RPMI8226 (cell line): ENCODE measurements at regions not wholly inside any gene's neighbourhood (a gene's known extent, or its start where the extent isn't known, plus 50 kb on each side); places are given as distances from the start of the nearest gene placed in this dataset.
"Not testable (repeated sequence)": the region's sequence is repeated elsewhere in the genome, so short reads cannot be mapped to it uniquely, and the experiment has no call there.

Experiments used
- DNase-seq: peaks from one replicate; pipeline ENCODE4 v3.0.0-alpha.2; 2015

DNA sequence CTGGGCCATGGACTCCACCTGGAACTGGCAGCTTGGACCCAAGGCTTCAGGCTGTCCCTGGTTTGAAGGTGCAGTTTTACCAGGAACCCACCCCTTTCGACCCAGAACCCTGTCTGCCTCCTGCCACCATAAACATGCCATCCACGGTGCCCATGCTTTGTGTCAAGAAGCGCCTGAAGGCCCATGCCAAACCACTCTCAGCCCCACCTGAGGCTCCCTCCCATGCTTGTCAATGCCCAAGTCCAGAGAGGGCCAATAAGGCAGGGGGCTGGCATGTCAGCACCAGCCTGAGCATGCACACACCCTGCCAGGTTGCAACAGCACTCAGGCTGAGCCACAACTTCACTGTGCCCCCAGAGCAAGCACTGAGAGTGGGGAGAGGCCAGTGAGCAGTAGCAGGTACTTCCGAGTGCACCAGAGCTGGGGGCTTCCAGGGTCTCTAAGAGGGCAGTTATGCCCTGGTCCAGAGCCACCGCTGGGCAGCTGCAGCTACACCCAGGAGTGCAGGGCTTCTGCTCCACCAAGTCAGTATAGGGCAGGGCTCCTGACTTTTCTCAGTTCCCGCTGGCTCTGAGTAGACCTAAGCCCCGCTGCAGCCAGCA lies 1256.0 kb downstream of the AMY1C start:
- DNase-seq: no peak

DNA sequence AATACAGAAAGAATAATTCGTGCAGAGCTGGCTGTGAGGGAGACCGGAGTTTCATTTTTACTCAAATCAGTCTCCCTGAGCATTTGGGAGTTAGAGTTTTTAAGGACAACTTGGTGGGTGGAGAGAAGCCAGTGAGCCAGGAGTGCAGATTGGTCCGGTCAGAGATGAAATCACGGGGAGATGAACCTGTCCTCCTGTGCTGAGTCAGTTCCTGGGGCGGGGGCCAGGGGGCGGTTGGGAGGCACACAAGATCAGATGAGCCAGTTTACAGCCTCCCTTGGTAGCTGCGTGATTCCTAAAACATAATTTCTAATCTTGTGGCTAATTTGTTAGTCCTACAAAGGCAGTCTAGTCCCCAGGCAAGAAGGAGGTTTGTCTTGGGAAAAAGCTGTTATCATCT lies 1267.9 kb downstream of the AMY1C start:
- DNase-seq: no peak

DNA sequence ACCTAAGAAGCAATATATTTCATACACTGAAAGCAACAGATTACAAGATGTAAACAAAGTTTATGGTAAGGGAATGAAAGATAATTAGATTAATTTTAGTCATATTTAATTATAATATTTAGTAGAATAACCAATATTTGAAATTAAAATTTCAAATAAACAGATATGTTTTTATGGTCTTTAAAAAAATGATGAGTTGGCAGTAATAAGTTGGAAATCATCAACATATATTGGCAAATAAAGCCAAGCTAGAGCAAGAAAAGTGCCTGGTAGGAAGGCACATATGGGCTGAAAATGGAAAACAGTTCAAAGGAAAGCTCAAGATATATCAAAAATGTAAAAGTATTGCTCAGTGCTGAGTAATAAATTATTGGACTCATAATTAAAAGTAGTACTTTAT lies 1274.0 kb downstream of the AMY1C start:
- no peak for DNase-seq

DNA sequence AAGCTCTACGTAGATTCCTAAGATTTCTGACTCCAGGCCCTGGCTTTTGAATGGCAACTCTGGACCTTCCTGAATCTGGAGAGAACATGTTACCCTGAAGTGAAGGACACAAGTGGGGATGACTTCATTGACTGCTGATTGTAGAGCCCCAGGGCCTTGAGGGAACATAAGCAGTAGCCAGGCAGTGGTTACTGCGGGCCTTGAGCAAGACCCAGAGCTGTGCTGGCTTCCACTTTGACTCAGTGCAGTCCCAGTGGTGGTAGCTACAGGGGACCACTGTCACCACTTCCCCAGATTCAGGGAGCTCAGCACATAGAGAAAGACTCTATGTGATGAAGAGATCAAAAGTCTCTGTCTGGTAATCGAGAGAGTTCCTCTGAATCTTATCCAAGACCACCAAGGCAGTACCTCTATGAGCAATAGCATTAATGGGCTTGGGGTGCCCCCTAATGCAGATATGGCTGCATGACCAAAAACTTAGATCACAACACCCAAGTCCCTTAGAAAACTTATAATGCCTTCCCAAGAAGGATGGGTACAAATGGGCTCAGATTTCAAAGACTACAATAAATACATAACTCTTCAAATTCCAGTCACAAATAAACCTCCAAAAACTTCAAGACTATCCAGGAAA lies 1278.3 kb downstream of the AMY1C start:
- no peak for DNase-seq

DNA sequence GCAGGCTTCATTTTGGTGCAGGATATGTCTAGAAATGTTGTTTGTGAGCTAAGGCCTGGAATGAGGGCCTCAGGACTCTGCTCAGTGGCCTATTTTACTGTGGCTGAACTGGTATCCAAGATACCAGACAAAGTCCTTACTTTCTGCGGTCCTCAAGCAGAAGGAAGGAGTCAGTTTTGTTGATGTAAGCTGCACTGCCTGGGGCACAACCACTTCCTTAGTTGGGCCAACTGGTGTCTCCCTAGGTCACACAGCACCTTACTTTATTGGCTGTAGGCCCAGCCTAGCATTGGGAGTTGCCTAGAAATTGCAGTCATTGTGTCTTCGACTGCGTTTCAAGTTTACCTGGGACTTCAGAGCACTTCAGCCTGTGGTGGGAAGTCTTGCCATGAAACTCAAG lies 1322.7 kb downstream of the AMY1C start:
- no peak for DNase-seq

DNA sequence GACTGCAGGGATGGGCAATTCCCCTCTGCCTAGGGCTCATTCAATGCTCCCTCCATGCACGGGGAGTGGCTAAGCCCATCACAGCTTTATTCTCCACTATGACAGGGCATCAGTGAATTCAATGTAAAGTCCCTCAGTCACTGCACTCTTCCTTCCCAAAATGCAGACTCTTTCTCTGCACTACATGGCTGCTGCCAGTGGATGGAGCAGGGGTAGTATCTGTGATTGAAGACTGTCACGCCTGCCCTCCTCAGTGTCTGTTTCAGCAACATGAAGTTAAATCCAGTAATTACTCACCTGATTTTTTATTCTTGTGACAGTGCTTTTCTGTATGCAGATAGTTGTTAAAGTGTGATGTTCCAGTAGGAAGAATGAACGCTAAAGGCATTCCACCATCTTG lies 1323.2 kb downstream of the AMY1C start:
- DNase-seq: no peak

DNA sequence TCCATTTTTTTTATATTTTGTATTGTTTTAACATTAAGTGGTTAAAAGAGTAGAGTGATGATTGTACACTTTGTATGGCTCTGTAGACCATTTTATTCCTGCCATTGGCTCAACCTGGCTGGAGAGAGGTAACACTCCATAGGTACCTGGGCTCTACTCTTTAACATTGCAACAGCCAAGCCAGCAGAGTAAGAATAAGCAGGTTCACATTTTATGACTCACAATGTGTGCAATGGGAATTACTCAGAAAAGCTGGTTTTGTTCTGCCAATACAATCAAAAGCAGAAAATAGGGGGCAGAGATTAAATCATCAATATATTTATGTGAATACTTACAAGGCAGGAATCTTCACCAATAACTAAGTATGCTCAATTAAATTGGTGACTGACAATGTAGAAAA lies 1324.0 kb downstream of the AMY1C start:
- DNase-seq: no peak

DNA sequence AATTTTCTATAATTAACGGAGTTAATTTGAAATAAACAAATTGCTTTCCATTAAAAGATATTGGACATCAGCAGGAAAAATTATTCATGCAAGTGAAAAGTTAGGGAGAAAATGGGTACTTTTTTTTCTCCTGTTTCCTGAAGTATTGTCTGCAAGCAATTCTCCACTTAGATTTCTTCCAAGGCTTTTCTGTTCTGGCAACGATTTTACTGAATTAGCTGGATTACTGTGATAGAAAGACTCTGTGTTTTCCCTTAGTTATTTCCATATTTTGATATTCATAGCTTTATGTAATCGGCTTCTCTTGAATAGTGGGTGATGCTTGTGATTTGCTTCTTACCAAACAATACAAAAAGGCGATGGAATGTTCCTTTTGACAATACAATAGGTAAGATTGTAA lies 1333.9 kb downstream of the AMY1C start:
- DNase-seq: no peak

DNA sequence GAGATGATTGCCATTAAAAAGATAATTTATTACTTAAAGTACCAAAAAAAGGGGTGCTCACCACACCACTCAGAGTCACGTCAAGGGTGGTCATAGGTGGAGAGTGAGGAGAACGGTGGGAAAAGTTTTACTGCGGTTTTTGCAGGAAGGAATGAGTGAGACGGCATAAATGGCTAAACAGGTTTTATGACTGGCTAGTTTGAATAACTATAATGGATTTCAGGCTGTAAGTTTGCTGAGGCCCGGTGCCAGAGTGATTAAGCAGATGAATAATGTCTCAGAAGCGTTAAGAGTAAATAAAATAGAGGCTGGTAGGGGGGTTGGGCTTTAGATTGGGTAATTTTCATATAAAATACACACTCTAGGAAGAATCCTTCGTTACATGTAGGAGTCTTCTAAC lies 1337.8 kb downstream of the AMY1C start:
- DNase-seq: no peak

DNA sequence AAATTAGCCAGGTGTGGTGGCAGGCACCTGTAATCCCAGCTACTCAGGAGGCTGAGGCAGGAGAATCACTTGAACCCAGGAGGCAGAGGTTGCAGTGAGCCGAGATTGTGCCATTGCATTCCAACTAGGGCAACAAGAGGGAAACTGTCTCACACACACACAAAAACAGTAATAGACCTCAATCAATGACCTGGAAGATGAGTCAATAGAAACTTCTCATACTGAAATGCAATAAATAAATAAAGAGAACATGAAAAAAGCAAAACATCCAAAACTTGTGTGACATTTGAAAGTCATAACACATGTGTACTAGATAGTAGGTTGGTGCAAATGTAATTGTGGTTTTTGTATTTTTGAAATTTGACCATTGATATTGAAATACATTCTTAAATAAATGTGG lies 1338.5 kb downstream of the AMY1C start:
- no peak for DNase-seq

DNA sequence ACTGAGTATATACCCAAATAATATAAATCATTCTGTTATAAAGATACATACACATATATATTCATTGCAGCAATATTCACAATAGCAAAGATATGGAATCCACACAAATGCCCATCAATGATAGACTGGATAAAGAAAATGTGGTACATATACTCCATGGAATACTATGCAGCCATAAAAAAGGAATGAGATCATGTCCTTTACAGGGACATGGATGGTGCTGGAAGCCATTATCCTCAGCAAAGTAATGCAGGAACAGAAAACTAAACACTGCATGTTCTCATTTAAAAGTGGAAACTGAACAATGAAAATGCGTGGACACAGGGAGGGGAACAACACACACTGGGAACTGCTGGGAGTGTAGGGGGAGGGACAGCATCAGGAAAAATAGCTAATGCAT lies 1344.2 kb downstream of the AMY1C start:
- DNase-seq: not testable (repeated sequence)

DNA sequence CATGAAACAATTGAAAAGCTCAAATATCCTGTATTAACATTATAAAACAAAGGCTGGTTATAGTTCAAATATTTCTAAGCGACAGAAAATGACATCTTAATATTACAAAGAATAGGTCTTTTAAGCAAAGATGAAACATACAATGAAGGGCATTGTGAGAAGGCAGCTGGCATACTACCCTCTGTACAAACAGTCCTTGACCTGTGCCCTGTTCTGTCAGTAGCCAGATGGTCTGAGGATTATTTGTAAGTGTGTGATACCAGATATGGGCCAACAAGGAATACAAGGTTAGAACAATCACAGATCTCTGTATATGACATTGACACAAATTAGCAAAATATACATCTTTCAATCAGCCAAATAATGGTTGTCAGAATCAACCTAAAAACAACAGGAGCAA lies 1350.4 kb downstream of the AMY1C start:
- no peak for DNase-seq

DNA sequence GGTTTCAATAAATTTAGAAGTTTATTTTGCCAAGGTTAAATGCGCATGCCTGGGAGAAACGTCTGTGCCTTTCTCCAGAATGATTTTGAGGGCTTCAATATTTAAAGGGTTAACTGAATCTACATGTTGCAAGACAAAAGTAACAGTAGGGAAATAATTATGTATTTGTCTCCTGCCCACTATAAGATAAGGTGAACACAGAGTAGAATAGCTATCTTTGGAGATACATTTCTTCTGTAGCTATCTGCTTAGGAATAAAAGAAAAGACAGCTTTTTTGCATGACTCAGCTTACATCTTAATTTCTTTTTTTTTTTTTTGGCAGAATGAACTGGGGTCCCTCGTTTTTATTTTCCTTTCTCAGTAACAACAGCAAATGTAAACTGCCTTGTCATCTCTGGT lies 1351.6 kb downstream of the AMY1C start:
- DNase-seq: no peak

DNA sequence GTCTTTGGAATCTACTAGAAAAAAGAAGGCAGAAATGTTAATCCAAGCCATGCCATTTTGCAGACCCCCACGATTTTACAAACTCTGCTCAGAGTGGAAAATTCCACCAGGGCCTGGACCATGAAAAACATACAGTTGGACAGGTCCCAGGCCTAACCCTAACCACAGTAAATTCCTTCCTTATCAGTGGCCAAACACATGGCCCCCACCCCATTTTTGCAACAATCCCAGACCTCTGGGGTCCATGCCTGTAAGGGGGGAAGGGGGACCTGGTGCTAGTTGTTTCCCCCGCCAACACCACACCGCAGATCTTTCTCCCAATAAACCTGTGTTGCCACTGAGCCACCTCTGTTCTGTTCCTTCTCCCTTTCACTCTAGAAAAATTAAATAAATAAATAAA lies 1352.7 kb downstream of the AMY1C start:
- no peak for DNase-seq

DNA sequence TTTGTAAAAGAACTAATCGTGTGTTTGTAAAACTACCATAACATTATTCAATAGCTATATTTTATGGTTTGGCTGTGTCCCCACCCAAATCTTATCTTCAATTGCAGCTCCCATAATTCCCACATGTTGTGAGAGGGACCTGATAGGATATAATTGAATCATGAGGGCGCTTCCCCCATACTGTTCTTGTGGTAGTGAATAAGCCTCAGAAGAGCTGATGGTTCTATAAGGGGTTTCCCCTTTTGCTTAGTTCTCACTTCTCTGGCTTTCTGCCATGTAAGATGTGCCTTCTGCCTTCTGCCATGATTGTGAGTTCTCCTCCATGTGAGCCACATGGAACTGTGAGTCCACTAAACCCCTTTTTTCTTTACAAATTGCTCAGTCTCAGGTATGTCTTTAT lies 1372.3 kb downstream of the AMY1C start:
- DNase-seq: no peak

DNA sequence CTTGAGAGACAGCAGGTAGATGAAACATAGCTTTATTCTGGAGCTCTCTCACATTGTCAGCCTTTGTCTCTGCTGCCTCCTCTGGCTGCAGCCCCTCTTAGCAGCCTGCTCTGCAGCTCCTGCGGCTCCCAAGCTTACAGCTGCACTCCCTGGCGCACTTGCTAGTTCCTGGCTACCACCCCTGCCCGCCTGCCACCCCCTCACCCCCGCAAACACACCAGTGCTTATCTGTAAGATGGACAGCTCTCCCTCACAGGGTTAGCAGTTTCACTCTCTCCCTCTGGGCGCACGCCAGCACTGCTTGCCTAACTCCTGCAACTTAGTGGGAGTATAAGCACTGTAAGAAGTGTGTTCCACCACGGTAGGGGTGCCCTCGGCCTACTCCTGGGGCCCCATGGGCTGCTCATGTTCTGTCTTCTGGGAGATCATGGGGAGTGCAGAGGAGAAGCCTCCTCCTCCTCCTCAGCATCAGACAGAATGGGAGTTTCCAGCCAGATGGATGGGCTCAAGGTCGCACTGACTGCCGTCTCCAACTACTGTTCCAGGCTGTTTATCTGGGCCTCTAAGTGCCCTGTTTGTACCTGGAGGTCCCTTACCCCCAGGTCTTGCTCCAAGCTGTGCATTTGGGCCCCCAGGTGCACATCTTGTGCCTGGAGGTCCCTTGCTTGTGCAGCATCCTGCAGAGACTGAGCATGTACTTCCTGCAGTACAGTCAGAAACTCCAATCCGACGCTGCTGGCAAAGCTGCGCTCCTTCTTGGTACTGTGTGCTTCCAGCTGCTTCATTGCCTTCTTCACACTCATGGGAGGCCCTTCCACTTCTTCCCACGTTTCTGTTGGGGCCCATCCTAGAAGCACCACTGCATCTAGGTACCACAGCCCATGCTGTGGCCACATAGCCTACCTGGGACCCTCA lies 1388.1 kb downstream of the AMY1C start:
- DNase-seq: peak; percentile 60

DNA sequence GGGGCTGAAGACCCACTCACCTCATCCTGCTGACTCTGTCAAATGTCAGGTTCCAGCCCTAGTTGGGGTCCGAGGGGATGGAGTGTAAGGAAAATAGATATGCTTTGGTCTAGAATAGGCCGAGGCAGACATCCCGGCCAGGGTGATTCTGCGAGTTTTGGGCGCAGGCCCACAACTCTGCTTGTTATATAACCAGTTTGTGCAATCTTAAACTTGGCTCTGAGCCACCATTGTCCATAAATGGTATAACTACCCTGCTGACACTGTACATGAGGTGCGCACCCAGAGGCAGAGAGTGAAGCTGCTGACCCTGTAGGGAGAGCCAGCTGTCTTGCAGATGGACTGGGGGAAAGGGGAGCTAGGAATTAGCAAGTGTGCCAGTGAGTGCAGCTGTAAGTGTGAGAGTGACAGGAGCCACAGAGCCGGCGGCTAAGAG lies 1388.8 kb downstream of the AMY1C start:
- peak; percentile 82 for DNase-seq

DNA sequence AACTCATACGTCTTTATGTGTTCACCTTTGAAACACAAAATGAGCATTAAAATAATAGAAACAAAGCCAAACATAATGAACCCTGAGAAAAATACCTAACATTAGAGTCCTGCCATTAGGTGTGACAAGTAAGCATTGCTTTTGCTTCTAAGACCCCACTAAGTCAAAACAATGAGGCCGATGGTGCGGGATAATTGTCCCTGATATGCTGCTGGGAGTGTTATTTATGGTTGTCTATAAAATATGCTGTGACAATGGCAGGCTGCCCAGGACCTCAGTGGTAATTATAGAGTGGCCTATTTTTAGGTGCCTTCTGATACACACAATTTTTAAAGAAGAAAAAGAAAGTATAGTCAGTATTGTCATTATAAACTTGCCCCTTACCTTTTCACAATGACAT lies 1423.1 kb downstream of the AMY1C start:
- no peak for DNase-seq

DNA sequence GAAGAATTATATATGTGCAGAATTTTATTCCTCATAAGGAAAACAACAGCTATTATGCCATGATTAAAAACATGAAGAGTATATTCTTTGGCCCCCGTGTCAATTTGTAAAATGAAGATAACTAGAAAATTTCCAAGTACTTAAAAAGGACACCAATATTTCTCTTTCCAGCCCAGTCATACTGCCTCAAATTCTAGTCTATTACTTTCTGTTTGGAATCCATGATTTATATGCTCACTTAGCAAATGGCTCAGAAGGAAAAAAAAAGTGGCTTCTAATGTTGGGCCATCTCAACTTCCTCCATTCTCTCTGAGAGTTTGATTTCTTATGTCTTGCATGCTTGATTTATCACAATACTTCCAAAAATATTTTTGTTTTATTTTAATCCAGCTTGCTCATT lies 1431.1 kb downstream of the AMY1C start:
- no peak for DNase-seq

DNA sequence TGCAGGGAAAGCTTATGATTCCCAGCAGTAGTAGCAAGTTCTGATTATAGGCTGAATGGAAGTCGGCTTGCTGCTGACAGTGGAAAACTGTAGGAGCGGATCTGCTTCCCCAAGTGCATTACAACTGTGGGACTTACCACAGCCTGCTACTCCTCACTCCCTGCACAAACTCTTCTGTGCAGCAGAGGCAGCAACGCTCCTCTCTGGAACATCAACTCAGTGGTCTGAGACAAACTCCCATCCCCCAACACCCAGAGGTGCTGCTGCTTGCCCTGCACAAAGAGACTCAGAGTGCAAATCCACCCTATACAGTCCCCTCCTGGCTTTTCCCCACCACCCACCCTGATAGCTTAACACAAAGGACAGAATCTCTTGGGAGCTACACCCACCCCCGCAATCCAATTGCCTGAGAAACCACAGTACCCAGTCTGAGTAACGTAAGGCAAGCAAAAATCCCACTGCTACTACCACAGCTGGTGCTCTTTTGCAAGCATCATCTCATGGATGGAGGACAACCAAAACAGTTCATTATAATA lies 1455.2 kb downstream of the AMY1C start:
- DNase-seq: no peak

DNA sequence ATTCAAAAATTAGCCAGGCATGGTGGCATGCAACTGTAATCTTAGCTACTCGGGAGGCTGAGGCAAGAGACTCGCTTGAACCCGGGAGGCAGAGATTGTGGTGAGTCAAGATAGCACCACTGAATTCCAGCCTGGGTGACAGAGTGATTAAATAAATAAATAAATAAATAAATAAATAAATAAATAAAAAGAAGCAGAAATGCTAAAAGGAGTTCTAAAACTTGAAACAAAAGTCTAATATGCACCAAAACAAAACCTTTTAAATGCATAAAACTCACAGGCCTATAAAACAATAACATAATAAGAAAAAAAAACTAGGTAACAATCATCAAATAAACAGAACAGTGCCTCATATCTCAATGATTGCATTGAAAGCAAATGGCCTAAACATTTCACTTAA lies 1458.9 kb downstream of the AMY1C start:
- no peak for DNase-seq

DNA sequence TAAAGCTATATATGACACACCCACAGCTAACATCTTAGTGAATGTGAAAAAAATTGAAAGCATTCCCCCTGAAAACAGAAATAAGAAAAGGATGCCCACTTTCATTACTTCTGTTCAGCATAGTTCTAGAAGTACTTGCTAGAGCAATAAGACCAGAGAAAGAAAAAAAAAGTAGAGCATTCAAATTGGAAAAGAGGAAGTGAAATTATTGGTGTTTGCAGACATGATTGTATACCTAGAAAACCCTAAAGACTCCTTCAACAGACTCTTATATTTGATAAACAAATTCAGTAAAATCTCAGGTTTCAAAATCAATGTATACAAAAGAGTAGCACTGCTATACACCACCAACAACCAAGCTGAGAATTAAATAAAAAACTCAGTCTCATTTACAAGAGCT lies 1461.0 kb downstream of the AMY1C start:
- no peak for DNase-seq

DNA sequence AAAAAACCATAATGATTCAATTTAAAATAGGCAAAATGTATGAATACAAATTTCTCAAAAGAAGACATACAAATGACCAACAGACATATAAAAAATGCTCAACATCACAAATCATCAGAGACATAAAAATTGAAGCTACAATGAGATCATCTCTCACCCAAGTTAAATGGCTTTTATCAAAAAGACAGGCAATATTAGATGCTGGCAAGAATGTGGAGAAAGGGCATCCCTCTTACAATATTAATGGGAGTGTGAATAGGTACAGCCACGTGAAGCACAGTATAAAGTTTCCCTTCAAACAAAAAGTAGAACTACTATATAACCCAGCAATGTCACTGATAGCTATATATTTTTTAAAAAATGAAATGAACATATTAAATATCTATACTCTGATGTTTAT lies 1481.7 kb downstream of the AMY1C start:
- DNase-seq: no peak

DNA sequence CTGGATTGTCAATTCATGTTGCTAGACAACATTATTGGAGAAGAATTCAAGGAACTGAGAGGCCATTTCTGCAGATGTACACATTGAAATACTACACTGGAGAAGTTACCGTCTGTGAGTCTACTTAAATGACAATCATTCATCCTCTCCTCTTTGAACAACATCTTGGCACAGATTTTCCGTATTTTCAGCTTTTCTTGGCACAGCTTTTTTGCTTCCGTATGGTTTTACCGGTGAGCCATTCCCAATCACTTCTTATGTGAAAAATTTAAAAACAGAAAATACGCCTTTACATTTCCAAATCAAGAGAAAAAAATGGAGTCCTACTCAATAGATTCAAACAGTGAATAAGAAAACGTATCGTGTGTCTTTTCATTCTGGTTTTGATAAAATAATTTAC lies 1493.7 kb downstream of the AMY1C start:
- no peak for DNase-seq
